GM18951 (cell line): ENCODE measurements at regions not wholly inside any gene's neighbourhood (a gene's known extent, or its start where the extent isn't known, plus 50 kb on each side); places are given as distances from the start of the nearest gene placed in this dataset.

Experiments
- POLR2A ChIP-seq: IDR thresholded peaks from 4 replicates; pipeline ENCODE4 v1.6.1; 2011; ENCODE audit warnings: mild to moderate bottlenecking; ENCODE audit not compliant: insufficient read length, insufficient read depth; ENCODE audit errors: extremely low read depth
- in situ Hi-C: fragments of 300-500 bp; cut with MboI; formaldehyde crosslinking; loops from one replicate; pipeline ENCODE4 v1.12.0; 2022; ENCODE audit warnings: low sequenced_read_pairs, mixed read lengths, inconsistent platforms; ENCODE audit not compliant: unreplicated experiment

- no peak for TF ChIP-seq POLR2A
- in situ Hi-C loops = no loop called here
Observed at GRCh38 chr2:57809230-57809629, 237.4 kb upstream of the VRK2 start.

DNA sequence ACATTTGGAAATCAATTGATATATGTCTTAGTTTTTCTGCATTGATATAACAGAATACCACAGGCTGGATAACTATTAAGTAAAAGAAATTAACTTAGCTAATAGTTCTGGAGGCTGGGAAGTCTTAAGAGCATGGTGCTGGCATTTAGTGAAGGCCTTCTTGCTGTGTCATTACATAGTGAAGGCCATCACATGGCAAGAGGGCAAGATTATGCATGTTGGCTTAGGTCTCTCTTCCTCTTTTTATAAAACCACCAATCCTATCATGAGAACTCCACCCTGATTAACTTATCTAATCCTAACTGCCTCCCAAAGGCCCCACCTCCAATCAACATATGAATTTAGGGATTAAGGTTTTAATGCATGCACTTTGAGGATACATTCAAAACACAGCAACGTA, 225.5 kb upstream of the VRK2 start:
- in situ Hi-C loops = no loop called here
- TF ChIP-seq POLR2A = no peak

DNA sequence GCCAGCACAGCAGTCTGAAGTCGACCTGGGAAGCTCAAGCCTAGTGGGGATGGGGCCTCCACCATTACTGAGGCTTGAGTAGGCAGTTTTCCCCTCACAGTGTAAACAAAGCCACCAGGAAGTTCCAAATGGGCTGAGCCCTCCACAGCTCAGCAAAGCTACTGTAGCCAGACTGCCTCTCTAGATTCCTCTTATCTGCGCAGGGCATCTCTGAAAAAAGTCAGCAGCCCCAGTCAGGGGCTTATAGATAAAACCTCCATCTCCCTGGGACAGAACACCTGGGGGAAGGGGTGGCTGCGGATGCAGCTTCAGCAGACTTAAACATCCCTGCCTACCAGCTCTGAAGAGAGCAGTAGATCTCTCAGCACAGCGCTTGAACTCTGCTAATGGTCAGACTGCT, 218.4 kb upstream of the VRK2 start:
- in situ Hi-C loops = no loop called here
- TF ChIP-seq POLR2A = no peak

DNA sequence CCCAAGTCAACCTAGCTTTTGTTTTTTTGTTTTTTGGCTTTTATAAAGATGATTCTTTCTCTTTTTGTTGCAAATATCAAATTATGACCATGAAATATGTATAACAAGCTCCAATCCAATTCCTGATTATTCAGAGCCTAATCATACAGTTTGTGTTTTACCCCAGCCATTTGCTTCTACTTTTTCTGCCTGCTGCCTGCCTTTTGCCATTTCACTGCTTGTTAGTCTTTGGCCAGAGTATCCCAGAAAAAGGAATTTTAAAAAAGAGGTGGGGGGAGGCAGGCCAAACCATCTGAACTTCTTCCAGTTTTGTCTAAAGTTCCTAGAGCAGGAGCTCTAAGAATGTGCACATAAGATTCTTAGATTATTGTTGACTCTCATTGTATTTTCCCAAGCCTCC, 211.9 kb upstream of the VRK2 start:
- in situ Hi-C loops = no loop called here
- TF ChIP-seq POLR2A = no peak

DNA sequence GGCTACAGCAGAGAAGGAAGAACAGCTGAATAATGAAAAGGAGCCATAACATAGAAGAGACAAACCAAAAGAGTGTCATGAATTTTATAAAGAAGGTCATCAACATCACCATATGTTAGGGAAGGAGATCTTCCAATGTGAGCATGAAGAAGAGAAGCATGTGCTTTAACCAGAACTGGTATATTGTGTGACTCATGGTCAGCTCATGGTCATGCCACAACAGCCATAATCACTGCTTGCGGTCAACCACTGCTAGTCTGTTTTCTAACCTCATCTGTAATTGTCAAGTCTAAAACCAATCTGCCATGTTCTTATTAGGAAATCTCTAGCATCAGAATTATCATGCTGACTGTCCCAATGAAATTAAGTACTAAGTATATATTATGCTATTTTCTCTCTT, 204.1 kb upstream of the VRK2 start:
- in situ Hi-C loops = no loop called here
- no peak for TF ChIP-seq POLR2A

GRCh38 chr2:57843158-57843557, 203.4 kb upstream of the VRK2 start:
- no peak for TF ChIP-seq POLR2A
- in situ Hi-C loops = no loop called here

DNA sequence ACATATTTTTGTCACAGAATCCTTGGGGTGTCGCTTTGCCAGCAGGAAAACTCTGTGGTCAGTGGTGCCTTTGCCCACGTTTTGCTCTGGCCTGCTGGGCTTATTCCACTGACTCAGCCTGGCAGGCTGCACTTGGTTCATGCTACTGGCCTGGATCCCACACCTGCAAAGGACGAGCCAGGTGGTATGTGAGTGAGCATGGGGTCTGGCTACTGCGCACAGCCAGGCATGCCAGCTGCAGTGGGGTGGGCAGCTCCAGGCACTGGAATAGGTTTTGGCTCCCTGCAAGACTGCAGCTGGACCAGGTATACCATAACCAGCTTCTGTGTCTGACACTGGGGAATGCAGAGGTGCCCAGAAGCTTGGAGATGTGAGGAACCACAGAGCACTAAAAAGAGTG, 197.9 kb upstream of the VRK2 start:
- in situ Hi-C loops = no loop called here
- TF ChIP-seq POLR2A = no peak

DNA sequence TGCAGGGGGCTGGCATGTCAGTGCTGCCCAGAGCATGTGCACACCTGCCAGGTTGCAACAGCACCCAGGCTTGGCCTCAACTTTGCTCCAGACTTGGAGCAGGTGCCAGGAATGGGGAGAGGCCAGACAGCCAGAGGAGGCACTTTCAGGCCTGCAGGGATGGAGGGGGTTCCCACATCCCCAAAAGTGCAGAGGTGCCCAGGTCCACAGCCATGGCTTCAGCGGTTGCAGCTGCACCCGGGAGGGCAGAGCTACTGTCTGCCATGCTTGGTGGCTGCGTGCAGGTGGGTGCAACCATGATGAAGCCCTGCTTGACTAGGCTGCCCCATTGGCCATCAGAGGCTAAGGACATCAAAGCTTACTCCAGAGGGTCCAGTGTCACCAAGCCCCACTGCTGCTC, 196.8 kb upstream of the VRK2 start:
- TF ChIP-seq POLR2A = no peak
- in situ Hi-C loops = no loop called here

DNA sequence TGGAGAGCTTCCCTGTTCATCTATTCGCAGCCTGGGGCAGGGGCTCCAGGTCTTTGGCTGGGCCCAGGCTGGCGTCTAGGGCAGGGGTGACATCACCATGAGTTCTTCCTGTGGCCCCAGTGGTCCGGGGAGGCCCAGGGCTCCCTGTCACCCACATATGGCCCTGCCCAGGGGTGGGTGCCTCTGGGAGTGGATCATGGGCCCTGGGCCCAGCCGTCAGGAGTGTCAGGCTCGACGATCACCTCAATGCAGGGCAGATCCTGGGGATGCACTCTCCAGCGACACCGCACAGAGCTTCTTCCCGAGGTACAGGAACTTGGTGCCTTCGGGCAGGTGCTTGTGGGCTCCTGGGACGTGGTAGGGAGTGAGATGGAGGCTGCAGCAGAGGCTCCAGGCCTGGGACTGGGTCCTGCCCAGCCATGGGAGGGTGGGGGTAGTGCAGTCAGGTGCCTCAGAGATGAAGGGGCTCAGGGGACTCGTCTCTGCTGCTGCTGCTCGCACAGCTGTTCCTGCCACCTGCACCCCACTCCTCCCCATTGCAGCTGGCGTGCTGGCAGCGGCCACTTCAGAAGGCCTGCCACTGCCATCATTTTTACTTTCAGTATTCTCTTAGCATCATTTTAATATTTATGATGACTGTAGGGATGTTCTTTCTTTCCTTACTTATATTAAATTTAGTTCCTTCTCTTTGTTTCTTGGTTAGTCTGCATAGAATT, 196.0 kb upstream of the VRK2 start:
- no peak for TF ChIP-seq POLR2A
- in situ Hi-C loops = no loop called here

- no peak for TF ChIP-seq POLR2A
- in situ Hi-C loops = no loop called here
Observed at GRCh38 chr2:57855212-57855611, 191.4 kb upstream of the VRK2 start.

- no peak for TF ChIP-seq POLR2A
- in situ Hi-C loops = no loop called here
Observed at GRCh38 chr2:57859755-57860154, 186.9 kb upstream of the VRK2 start.

DNA sequence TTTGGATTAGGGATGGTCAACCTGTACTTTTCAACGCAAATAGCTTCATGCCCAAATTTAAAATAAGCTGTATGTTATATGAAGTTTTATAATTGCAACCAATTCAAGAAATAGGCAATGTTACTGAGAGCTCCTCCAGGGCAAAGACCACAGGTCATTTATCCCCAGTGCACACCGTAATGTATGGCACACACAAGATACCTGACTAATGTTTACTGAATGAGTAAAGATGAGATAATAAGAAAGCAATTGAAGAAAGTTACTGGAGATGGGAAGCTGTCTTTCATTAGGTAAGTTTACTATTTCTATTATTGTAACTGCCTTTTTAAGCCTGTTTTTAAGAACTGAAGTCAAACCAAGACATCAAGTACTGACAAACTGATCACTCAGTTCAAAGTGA, 184.5 kb upstream of the VRK2 start:
- TF ChIP-seq POLR2A = no peak
- in situ Hi-C loops = no loop called here

DNA sequence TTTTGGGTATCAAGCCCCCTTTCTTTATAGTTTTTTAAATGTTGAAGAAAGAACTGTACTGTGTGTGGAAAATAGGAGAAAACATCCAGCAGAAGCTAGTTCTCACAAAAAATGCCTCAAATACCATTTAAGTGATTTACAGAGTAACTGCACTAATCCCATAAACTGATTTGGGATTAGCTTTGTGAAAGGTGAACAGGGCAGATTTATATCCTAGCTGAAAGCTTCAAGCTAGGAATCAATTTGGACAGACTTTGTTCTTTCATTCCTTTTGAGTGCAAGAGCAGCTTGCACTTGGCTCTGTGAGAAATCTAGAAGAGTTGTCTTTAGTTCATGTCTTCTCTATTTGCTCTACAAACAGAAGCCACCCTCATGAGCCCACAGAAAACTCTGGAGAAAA, 183.9 kb upstream of the VRK2 start:
- in situ Hi-C loops = no loop called here
- no peak for TF ChIP-seq POLR2A

GRCh38 chr2:57864926-57865325, 181.7 kb upstream of the VRK2 start:
- in situ Hi-C loops = no loop called here
- no peak for TF ChIP-seq POLR2A

- TF ChIP-seq POLR2A = no peak
- in situ Hi-C loops = no loop called here
Observed at GRCh38 chr2:57867730-57868129, 178.9 kb upstream of the VRK2 start.
